HK-2 (cell line): ENCODE measurements at regions not wholly inside any gene's neighbourhood (a gene's known extent, or its start where the extent isn't known, plus 50 kb on each side); places are given as distances from the start of the nearest gene placed in this dataset.
"Not testable (repeated sequence)": the region's sequence is repeated elsewhere in the genome, so short reads cannot be mapped to it uniquely, and the experiment has no call there.

Source experiments
- DNase-seq: peaks from one replicate; pipeline ENCODE4 v3.0.0-alpha.2; 2018; ENCODE audit not compliant: unreplicated experiment

- DNase-seq: no peak
Measured at GRCh38 chr20:19114410-19114809, 98.0 kb upstream of the SLC24A3 start.

- DNase-seq: no peak
Measured at GRCh38 chr20:19115581-19115980, 96.9 kb upstream of the SLC24A3 start.

GRCh38 chr20:19120011-19120410 is 92.4 kb upstream of the SLC24A3 start:
- no peak for DNase-seq

- DNase-seq: no peak
Measured at GRCh38 chr20:19120569-19120968, 91.9 kb upstream of the SLC24A3 start.

- no peak for DNase-seq
Measured at GRCh38 chr20:19121463-19121862, 91.0 kb upstream of the SLC24A3 start.

- DNase-seq: no peak
Measured at GRCh38 chr20:19121916-19122315, 90.5 kb upstream of the SLC24A3 start.

GRCh38 chr20:19122395-19122794 is 90.0 kb upstream of the SLC24A3 start:
- DNase-seq: no peak

GRCh38 chr20:19125508-19125907 is 86.9 kb upstream of the SLC24A3 start:
- no peak for DNase-seq

- DNase-seq: no peak
Measured at GRCh38 chr20:19129306-19129705, 83.1 kb upstream of the SLC24A3 start.

- DNase-seq: no peak
Measured at GRCh38 chr20:19129976-19130612, 82.3 kb upstream of the SLC24A3 start.

- DNase-seq: no peak
Measured at GRCh38 chr20:19130613-19130984, 81.8 kb upstream of the SLC24A3 start.

- DNase-seq: no peak
Measured at GRCh38 chr20:19137641-19138040, 74.8 kb upstream of the SLC24A3 start.

GRCh38 chr20:19138758-19139157 is 73.7 kb upstream of the SLC24A3 start:
- DNase-seq: no peak

GRCh38 chr20:19139584-19139983 is 72.9 kb upstream of the SLC24A3 start:
- not testable (repeated sequence) for DNase-seq

GRCh38 chr20:19141998-19142397 is 70.4 kb upstream of the SLC24A3 start:
- no peak for DNase-seq

GRCh38 chr20:19143890-19144289 is 68.6 kb upstream of the SLC24A3 start:
- DNase-seq: no peak

- no peak for DNase-seq
Measured at GRCh38 chr20:19161336-19161735, 51.1 kb upstream of the SLC24A3 start.
